Kidney capillary endothelial cell (primary cell): ENCODE measurements at regions not wholly inside any gene's neighbourhood (a gene's known extent, or its start where the extent isn't known, plus 50 kb on each side); places are given as distances from the start of the nearest gene placed in this dataset.
A peak's percentile ranks its signal among the peaks of the same experiment; 100 is the strongest.

Source experiments
- DNase-seq: peaks from one replicate; pipeline ENCODE4 v3.0.0-alpha.2; 2018; ENCODE audit warnings: low spot score

DNA sequence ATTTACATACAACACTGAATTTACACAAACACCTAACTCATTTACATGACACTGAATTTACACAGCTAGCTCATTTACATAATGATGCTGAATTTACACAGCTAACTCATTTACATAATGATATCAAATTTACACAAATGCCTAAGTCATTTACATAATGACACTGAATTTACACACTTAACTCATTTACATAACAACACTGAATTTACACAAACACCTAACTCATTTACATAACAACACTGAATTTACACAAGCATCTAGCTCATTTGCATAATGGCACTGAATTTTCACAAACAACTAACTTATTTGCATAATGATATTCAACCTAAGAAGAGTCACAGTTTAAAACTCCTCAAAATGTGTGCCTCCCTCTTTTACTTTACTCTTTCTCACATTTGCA is 511.7 kb downstream of the GALR1 start:
- DNase-seq, result no peak

DNA sequence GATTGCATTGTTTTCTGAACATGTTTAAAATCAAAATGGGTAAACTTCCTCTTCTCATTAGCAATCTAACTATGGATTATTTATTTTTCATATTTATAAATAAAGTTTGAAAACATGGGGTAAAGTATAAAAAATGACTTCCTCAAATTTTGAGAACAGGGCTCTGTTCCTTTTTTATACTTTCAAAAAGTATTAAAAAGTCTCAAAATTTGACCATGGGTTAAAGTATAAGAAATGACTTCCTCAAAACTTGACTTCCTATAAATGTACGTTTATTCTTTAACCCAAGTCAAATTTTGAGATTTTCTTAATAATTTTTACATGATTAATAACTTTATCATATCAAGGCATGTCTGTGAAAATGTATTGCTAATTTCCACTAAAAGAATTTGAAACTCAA is 512.4 kb downstream of the GALR1 start:
- no peak for DNase-seq

DNA sequence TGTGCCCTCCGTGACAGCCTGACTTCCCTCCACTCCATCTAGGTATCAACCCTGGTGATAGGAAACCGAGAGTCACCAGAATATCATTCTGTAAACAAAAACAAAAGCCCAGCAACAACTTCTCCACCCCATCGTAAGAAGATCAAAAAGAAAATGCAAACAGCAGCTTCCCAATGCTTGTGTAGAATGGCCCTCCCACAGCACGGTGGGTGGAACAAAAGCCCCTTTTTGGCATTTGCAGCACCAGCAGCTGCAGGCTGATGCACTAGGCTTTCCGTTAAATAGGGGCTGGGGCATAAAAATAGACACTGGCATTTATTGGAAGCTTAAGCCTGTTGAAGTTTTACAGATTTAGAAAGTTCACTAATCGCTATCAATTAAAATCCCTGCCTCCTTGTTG is 513.0 kb downstream of the GALR1 start:
- no peak for DNase-seq

DNA sequence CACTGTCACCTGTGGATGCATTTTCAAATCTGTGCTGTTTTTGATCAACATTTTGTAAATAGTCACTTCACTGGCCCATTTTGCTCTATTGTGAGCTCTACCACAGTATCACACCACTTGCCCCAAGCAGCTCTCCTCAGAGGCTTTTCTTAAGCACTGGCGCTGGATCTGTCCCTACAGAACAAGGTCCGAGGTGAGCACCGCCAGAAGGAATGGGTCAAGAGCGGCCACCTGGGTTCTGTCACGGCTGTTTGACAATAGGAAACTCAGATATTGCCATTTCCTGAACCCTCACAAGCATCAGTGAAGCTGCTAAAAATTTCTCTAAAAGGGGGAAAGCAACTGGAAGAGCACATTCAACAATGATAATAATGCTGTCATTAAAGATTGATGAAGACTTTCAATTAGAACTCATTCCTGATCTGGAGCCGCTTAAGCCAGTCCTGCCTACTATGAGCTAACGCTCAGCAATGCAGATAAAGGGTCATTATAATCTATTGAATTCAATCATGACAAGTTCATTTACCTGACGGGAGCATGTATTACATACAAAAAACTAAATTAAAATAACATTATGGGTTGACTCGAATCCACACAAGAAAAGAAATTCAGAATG is 514.0 kb downstream of the GALR1 start:
- no peak for DNase-seq

DNA sequence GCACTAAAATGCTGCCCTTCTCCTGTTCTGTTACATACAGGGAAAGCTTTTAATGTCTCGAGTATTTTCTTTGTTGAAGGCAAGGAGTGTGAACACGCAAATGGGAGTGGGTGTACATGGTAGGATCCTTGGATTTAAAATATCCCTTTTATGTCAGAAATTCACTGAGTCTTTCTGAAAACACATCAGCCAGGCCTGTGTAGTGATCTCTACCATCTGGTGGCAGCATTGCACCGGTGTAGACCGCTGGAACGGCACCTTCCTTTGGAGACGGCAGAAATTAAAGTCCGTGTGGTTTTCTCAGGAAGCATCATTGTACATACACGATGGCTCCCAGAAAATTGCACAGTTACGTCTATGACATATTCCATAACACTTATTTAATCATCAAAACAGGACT is 515.8 kb downstream of the GALR1 start:
- DNase-seq, result peak; percentile 50

DNA sequence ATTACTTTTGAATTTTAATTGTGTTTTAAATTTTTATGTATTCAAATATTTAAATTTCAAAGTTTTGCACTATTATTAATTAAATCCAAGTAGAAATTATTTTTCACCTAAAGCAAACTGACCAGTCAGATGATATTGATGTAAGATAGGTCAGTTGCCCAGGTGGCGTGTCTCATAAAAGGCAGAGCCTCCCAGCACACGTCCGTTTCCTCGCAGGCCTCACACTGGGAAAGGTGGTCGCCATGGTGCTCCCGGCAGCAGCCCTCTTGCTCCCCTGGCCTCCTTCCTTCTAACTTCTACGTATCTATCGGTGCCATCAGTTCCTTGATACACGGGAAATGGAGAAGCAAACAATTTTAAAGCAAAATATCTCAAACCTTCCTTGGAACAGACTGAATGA is 516.8 kb downstream of the GALR1 start:
- no peak for DNase-seq

DNA sequence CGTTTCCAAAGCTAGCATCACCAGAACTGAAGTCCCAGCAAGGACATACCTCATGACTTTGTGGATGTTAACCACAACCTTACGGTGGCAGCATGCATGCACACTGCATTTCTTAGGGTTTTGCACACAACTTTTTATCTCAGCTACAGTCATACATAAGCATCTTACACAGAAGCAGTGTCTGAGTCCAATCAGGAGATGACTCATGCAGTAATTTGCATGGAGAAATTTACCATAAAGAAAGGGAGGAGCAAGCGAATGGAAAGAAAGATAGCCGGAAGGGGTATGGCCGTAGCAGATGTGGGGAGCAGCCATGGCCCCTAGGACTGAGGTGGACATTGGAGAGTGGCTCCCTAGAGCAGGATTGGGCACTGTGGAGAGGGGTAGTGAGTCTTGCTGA is 522.5 kb downstream of the GALR1 start:
- DNase-seq, result no peak

DNA sequence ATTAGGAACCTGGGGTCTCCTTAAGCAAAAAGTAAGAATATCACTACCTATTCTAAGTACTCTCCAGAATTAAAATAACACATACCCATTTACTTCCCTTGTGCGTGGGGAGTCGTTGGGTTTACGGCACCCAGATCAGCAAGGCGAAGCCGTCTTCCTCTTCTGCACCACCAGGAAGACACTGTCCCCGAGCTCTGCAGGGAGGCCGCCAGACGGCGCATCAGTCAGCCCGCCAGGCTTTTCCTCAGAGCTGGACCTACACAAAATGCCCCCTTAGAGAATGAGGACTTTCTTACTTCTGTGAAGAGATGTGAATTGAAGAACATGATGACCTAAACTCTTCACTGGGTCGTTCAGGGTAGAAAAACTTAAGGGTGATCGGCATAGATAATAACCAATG is 526.5 kb downstream of the GALR1 start:
- DNase-seq, result no peak

DNA sequence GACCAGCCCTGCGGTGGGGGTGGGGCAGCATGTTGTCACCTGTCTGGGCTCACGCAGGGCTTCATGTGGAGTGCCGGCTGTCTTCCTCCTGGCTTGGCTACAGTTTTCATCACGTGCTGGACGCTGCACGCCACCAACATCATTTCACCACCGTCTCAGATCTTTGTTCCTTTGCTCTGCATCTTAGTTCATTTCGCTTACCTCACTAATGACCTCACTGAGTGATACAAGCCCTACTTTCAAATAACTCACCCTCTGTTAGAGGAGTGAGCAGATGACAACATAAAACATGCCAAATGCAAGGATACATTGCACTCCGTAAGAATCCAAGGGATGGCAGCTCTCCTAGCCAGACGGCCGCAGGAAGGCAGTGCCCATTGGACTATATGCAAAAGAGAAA is 527.5 kb downstream of the GALR1 start:
- DNase-seq, result no peak

DNA sequence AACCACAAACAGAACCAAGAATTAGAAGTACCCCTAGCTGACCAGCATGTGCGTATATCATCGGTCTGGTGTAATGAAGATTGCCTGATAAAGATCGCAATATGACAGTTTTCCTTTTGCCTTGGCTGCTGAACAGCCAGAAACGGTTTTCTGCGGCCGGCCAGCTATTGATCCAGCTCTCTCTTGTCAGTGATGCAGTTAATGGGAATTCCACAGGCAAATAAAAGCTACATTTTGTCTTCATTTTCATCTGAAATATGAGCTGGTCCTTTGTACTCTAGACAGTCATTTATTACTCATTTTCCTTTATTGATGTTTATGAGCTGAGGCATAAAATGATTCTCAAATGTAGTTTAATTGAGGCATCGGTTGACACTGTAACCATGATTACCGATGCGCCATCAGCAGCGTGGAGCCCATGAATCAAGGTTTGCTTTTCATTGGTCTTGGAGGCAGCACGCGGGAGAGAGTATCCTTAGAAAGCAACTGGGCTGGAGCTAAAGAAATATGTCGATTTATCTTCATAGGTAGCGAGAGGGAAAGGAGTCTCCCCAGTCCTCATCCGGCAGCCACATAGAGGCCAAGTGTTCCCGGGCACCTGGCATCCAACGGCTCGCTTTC is 535.2 kb downstream of the GALR1 start:
- no peak for DNase-seq

DNA sequence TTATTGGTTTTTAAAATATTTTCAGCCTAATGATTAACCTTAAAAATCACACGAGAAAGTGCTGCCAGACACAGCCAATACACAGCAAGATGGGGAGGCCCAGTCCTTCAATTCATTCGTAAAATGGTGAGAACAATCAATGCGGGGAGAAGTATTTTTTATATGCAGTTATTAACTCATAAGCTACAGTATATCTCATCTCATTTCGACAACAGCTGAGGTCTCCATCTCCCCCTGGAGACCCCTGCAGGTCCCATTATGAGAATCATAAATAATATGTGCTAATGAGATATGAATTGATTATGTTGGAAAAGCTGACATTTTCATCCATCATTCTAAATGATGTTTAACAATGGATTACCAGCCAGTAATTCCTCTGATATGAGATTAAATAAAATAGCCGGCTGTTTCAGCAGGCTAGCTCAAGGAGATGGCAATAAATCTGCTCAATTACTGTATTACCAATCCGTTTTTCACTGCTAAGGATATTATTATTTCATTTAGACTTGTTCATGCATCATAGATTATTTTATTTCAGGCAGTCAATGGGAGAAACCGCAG is 535.8 kb downstream of the GALR1 start:
- DNase-seq, result no peak

DNA sequence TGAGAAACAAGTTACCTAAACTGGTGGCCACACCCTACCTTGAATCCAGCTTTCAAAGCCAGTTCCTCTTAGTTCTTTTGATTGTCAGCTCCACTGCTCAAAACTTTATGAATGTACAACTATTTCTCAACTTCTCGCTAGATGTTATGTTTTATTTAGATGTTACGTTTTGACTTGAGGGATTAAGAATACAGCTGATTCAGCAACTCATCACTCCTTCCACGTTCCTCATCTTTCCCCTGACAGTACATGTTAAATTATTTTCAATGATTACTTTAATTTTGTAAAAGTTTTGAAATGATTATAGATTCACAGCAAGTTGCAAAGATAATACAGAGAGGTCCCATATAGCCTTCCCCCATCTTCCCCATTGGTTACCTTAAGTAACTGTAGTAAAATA is 553.4 kb downstream of the GALR1 start:
- DNase-seq, result no peak

DNA sequence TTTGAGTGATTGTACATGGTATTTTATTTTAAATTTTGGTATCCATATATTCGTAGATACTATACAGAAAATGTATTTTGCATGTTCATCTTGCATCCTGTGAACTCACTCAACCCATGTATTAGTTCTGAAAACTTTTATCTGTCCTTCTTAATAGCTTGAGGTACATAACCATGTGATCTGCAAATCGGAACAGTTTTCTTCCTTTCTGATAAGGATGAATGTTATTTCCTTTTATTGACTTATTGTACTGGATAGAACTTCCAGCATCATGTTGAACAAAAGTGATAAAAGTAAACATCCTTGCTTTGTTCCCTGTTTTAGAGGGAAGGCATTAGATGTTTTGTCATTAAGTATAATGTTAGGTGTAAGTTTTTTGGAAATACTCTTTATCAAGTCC is 554.7 kb downstream of the GALR1 start:
- DNase-seq, result no peak

DNA sequence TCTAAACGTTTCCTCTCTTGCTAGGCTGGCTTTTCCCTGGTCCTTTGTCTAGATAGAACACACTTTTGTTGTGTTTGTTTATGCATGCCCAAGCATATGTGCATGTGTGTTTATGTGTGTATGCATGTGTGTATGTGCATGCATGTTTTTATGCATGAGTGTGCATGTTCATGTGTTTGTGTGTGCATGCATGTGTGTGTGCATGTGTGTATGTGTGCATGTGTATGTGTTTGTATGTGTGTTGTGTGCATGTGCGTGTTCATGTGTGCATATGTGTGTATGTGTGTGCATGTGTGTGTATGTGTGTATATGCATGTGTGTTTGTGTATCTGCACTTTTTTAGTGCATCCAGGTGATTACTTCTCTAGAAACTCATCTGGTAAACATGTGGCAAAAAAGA is 558.0 kb downstream of the GALR1 start:
- DNase-seq, result no peak

DNA sequence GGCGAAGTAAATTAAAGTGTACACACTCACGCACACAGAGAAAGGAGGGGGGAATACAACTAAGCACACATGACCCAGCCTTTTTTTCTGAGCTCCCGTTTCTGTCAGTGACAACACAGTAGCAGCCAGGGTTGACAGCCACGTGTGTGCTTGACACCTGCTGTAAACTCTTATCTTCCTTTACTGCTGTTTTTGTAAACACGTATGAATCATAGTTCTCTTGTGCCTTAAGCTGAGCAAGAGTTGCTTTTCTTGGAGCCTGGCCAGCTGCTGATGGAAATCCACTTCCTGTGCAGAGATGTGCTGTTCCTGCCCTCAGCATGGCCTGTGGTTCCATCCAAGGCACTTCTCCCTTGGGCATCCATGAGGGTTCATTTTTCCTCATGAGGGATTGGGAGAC is 561.9 kb downstream of the GALR1 start:
- DNase-seq, result peak; percentile 51

DNA sequence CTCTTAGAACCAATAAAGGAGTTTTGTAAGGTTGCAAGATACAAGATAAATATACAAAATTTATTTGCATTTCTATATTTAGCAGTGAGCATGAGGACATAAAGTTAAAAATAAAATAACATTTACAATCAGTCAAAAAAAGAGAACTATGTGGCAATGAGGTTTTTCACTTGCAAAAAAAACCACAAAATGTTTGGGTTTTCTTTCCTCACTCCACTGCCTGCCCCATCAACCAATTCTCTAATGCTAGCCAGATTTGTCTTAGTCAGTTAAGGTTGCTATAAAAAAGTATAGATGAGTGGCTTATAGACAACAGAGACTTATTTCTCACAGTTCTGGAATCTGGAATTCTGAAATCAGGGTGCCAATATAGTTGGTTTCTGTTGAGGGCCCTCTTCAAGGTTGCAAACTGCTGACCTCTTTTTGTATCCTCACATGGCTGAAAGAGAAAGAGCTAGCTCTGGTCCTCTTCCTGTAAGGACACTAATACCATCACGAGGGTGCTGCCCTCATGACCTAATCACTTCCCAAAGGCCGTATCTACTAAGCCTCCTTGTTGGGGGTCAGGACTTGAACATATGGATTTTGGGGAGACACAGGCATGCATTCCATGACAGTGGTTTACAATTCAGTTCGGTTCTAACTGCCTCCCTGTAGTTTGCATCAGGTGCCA is 566.2 kb downstream of the GALR1 start:
- no peak for DNase-seq

DNA sequence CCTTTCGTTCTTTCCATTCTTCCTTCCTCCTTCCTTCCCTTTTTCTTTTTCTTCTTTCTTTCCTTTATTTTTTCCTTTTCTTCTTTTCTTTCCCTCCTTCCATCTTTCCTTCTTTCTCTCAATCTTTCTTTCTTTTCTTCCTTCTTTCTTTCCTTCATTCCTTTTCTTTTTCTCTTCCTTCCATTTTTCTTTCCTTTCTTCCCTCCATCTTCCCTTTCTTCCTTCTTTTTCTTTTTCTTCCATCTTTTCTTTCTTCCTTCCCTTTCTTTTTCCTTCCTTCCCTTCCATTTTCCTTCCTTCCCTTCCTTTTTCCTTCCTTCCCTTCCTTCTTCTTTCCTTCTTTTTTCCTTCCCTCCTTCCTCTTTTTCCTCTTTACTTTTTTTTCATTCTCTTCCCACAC is 568.7 kb downstream of the GALR1 start:
- no peak for DNase-seq

DNA sequence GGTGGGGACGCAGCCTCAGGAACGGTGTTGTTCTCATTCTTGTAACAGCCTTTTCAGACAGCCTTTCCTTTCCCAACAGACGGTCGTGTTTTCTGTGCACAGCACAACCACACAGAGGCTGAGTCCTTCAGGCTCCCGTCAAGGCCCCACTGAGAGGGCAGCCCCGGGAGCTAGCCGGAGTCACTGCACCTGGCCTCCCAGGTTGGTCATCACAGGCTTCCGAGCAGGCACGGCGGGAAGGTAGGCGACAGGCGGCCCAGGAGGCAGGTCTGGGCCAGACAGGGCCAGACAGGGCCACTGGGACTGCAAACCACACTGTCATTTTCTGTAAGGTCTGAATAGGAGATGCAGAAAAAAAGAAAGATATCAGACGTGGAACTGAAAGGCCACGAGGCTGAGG is 570.8 kb downstream of the GALR1 start:
- DNase-seq, result no peak

DNA sequence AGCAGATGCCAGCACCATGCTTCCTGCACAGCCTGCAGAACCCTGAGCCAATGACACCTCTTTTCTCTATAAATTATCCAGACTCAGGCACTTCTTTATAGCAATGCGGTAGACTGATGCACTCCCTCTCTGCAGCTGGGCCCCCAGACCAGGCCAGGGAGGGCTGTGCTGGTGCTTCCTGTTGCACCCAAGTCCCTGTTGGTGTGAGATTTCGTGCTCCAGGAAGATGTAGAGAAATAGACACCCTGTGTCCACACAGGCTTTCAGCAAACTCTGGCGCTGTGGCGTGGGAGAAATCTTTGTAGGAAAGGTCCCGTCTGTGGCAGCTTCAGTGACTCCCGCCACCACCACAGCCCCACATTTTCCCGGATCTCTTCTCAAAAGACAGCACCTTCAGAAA is 572.2 kb downstream of the GALR1 start:
- no peak for DNase-seq

DNA sequence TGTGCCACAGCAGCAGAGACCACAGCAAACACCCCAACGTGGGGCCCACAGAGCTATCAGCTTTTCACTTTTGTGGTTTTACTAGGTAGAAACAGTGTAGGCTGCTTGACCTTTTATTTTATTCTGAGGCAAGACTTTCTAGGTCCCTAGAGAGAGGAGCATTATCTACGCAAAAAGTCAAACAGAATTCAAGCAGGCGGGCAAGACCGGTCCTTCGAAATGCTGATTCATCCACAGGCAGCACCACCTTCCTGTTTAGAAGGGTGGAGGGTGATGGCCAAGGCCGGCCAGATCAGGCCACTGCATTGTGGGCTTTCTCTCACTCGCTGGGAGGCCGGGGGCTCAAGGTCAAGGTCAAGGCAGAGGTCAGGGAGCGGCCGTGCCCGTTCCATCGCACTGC is 573.0 kb downstream of the GALR1 start:
- no peak for DNase-seq

DNA sequence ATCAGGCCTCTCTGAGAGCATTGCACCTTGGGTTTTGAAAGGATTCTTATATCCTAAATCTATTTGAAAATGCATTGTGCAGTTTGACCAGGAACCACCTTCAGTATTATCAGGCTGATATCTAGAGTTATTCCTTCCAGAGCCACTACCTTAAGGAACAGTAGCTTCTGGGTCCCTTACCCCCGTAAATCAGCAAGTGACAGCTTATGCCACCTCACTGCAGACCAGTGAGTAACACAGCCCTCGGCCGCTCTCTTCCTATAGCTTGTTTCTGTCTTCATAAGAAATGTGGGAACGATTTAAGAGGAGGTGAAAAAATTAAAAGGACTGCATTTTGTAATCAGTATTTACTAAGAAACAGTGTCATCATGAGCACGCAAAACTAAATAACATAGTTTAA is 584.2 kb downstream of the GALR1 start:
- DNase-seq, result no peak

DNA sequence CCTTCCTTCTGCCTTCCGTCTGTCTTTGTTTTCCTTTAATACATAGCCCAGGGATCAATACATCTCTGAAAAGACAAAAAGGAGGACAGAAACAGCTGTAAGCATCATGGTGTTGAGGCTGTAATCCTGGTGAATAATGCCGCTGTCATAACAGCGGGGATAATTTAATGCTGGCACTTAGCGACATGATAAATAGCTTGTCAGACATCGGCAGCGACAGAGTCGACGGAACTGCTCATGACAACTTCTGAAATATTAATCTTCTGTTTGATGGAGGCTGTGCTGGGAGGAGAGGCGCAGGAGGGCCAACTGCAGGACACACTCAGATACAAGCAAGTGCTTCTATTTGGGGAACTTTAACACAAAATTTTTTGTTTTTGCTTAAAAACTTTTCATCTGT is 602.2 kb downstream of the GALR1 start:
- no peak for DNase-seq

DNA sequence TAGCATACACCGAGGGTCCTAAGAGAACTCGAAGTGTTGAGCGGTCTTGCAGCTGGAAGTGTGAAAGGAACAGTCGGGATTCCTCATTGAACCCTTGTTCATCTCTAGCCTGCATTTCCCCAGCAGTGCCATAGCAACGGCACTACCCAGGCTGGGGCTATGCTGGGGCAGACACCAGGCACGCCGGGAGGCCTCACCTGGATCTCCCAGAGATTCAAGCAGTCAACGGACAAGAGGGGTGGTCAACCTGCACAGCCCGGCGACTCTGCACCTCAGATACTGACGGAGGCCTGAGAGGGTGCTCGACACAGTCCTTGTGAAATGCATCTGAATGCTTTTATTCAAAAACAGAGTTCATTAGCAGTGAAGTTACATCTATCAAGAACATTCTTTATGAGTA is 604.2 kb downstream of the GALR1 start:
- no peak for DNase-seq
